Naive thymus-derived CD4-positive, alpha-beta T cell (primary cell): ENCODE measurements at regions not wholly inside any gene's neighbourhood (a gene's known extent, or its start where the extent isn't known, plus 50 kb on each side); places are given as distances from the start of the nearest gene placed in this dataset.
A peak's percentile ranks its signal among the peaks of the same experiment; 100 is the strongest.
"Not testable (repeated sequence)": the region's sequence is repeated elsewhere in the genome, so short reads cannot be mapped to it uniquely, and the experiment has no call there.

Experiments used
- ATAC-seq: fragments of 150-1000 bp; cut with Tn5 transposase; 2 replicates; pipeline ENCODE4 v1.10.0; 2021; ENCODE audit warnings: mild to moderate bottlenecking, moderate library complexity
- CTCF ChIA-PET: fragments of 350-600 bp; sonication (Branson Sonifier 250); formaldehyde crosslinking; loops from one replicate; lab custom pipeline; 2021; ENCODE audit warnings: antibody characterized with exemption; lab: Charles Lee
- POLR2A ChIA-PET: fragments of 350-600 bp; sonication (Branson Sonifier 250); formaldehyde crosslinking; loops from one replicate; lab custom pipeline; 2021; ENCODE audit warnings: antibody characterized with exemption, inconsistent platforms; lab: Charles Lee
- DNase-seq, 9 donors: peaks; one replicate each; pipeline versions ENCODE4 v3.0.0 to v3.0.0-alpha.2; 2020 to 2022; ENCODE audit warnings: mixed read lengths in 1 of 9
- H3K27ac ChIP-seq: one replicate; pipeline ENCODE4 v1.7.0; 2013; ENCODE audit warnings: mild to moderate bottlenecking, low read depth, low read length, moderate library complexity
- H3K27me3 ChIP-seq, 2 donors: one replicate each; pipeline ENCODE4 v1.7.0; 2013; ENCODE audit warnings: low read length in 2 of 2, mild to moderate bottlenecking in 2 of 2, moderate library complexity in 2 of 2; ENCODE audit not compliant: control insufficient read depth in 2 of 2, insufficient read depth in 2 of 2
- H3K36me3 ChIP-seq, 3 experiments: 1 replicate in 2 of 3; 2 replicates in 1 of 3; pipeline ENCODE4 v1.7.0; 2013; ENCODE audit warnings: low read length in 3 of 3, mild to moderate bottlenecking in 3 of 3, moderate library complexity in 1 of 3; ENCODE audit not compliant: insufficient read depth in 3 of 3, control insufficient read depth in 2 of 3
- H3K4me1 ChIP-seq, 2 donors: one replicate each; pipeline ENCODE4 v1.7.0; 2013; ENCODE audit warnings: low read length in 2 of 2, mild to moderate bottlenecking in 2 of 2, moderate library complexity in 1 of 2; ENCODE audit not compliant: control insufficient read depth in 2 of 2, insufficient read depth in 2 of 2
- H3K4me3 ChIP-seq: 2 replicates; pipeline ENCODE4 v1.7.0; 2013; ENCODE audit warnings: mild to moderate bottlenecking, low read length
- H3K9me3 ChIP-seq, 3 experiments: 1 replicate in 2 of 3; 2 replicates in 1 of 3; pipeline ENCODE4 v1.7.0; 2013; ENCODE audit warnings: low read length in 3 of 3; ENCODE audit not compliant: control insufficient read depth in 2 of 3
- H3K27ac Mint-ChIP-seq, 9 donors: one replicate each; pipeline ENCODE4 v1.8.0; 2020 to 2022; ENCODE audit warnings: mixed read lengths in 9 of 9, mild to moderate bottlenecking in 8 of 9, moderate library complexity in 5 of 9, inconsistent platforms in 2 of 9
- H3K27me3 Mint-ChIP-seq, 5 donors: one replicate each; pipeline ENCODE4 v1.8.0; 2021 to 2022; ENCODE audit warnings: mixed read lengths in 5 of 5, mild to moderate bottlenecking in 1 of 5
- H3K36me3 Mint-ChIP-seq, 5 donors: one replicate each; pipeline ENCODE4 v1.8.0; 2020 to 2022; ENCODE audit warnings: mixed read lengths in 5 of 5, mild to moderate bottlenecking in 3 of 5, inconsistent platforms in 1 of 5
- H3K4me1 Mint-ChIP-seq, 7 donors: one replicate each; pipeline ENCODE4 v1.8.0; 2020 to 2022; ENCODE audit warnings: mixed read lengths in 7 of 7, mild to moderate bottlenecking in 3 of 7, inconsistent platforms in 1 of 7
- H3K4me3 Mint-ChIP-seq, 10 donors: one replicate each; pipeline ENCODE4 v1.8.0; 2020 to 2022; ENCODE audit warnings: mild to moderate bottlenecking in 10 of 10, mixed read lengths in 10 of 10, moderate library complexity in 6 of 10, inconsistent platforms in 2 of 10
- H3K9me3 Mint-ChIP-seq, 11 donors: one replicate each; pipeline ENCODE4 v1.8.0; 2020 to 2022; ENCODE audit warnings: mixed read lengths in 11 of 11, mild to moderate bottlenecking in 4 of 11, inconsistent platforms in 1 of 11, moderate library complexity in 1 of 11
- intact Hi-C, 2 donors: fragments of 100-400 bp; cut with micrococcal nuclease; formaldehyde crosslinking; loops; one replicate each; pipeline ENCODE4 v1.15.1; 2023

- Histone ChIP-seq H3K4me1 (peaks cover 0 to 6% of the 10 kb centered on the region in 2 donors), H3K36me3 (no peaks in the 10 kb centered on the region), H3K4me3 (no peak overlapping the region), H3K27ac (no peak overlapping the region), H3K9me3 (no peaks in the 10 kb centered on the region), H3K27me3 (no peaks in the 10 kb centered on the region)
- ATAC-seq (no peak), DNase-seq (no peak)
- H3K9me3 Mint-ChIP-seq: peaks cover 0 to 43% (median 11%) of the 10 kb centered on the region in 11 donors
- intact Hi-C loops: no loop called here
- ChIA-PET CTCF (no interaction called here), POLR2A (interaction anchor here (0.9 kb wide), 1 partner anchor 12 kb away, joined by 3 read pairs; no protein-coding TSS in a partner anchor)
- peaks cover 0 to 1% (median 0%) of the 10 kb centered on the region in 5 donors for H3K36me3 Mint-ChIP-seq
- no peaks in the 10 kb centered on the region for H3K27me3 Mint-ChIP-seq
- H3K4me1 Mint-ChIP-seq: peaks cover 6 to 26% (median 15%) of the 10 kb centered on the region in 7 donors
- no peak overlapping the region for H3K4me3 Mint-ChIP-seq
- H3K27ac Mint-ChIP-seq: peak overlapping the region in 1 of 9 donors; percentile 70
Observed at GRCh38 chr14:39664646-39665045, 232.4 kb upstream of the FBXO33 start.

DNA sequence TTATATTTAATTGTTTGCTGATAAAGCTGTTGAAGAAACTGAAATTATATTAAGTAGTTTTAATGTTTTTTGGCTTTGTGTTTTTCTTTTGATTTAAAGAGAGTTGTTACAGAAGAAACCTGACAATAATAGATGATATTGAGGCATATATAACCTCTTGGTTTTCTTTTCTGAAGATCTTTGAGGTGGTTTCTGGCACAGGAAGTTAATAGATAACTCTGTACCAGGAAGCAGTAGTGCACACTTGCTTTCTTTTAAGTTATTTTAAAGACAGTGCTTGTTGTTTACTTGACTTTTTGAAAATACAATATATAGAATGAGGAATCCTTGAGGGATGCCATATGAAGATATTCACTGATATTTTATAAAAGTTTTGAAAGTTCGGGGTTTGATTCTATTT lies 209.0 kb upstream of the FBXO33 start:
- CTCF ChIA-PET: no interaction called here
- POLR2A ChIA-PET: interaction anchor here (0.5 kb wide), 1 partner anchor 30 kb away, joined by 3 read pairs; no protein-coding TSS in a partner anchor
- Histone ChIP-seq H3K27me3 (no peaks in the 10 kb centered on the region), H3K4me3 (no peak overlapping the region), H3K4me1 (peaks cover 0 to 4% of the 10 kb centered on the region in 2 donors), H3K36me3 (no peaks in the 10 kb centered on the region), H3K9me3 (no peaks in the 10 kb centered on the region), H3K27ac (no peak overlapping the region)
- ATAC-seq (peak; percentile 80), DNase-seq (peak in 5 of 9 donors; percentile 15 to 54 (median 19))
- Mint-ChIP-seq H3K4me1 (peaks cover 0 to 32% (median 18%) of the 10 kb centered on the region in 7 donors), H3K4me3 (peak overlapping the region in 8 of 10 donors; percentile 31 to 76 (median 66)), H3K27ac (peak overlapping the region; percentile 43 to 92 (median 82)), H3K36me3 (peaks cover 0 to 16% (median 7%) of the 10 kb centered on the region in 5 donors), H3K9me3 (peaks cover 12 to 67% (median 33%) of the 10 kb centered on the region in 11 donors), H3K27me3 (no peaks in the 10 kb centered on the region)
- intact Hi-C loops: loop anchor here in 1 of 2 donors (5.0 kb wide), 1 partner anchor 34 kb away; no protein-coding TSS in a partner anchor

DNA sequence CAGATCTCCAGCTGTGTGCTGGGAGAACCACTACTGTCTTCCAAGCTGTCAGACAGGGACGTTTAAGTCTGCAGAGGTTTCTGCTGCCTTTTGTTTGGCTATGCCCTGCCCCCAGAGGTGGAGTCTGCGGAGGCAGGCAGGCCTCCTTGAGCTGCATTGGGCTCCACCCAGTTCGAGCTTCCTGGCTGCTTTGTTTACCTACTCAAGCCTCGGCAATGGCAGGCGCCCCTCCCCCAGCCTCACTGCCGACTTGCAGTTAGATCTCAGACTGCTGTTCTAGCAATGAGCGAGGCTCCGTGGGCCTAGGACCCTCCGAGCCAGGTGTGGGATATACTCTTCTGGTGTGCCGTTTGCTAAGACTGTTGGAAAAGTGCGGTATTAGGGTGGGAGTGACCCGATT lies 206.8 kb upstream of the FBXO33 start:
- H3K9me3 ChIP-seq, H3K36me3 ChIP-seq, POLR2A ChIA-PET, H3K27me3 Mint-ChIP-seq, H3K27ac ChIP-seq, CTCF ChIA-PET, H3K4me3 Mint-ChIP-seq, intact Hi-C loops, H3K27me3 ChIP-seq, H3K4me1 ChIP-seq, H3K27ac Mint-ChIP-seq, H3K4me3 ChIP-seq, ATAC-seq, DNase-seq: not testable (repeated sequence)
- Mint-ChIP-seq H3K36me3 (peaks cover 0 to 17% (median 7%) of the 10 kb centered on the region in 5 donors), H3K9me3 (peaks cover 9 to 55% (median 27%) of the 10 kb centered on the region in 11 donors), H3K4me1 (peaks cover 0 to 32% (median 18%) of the 10 kb centered on the region in 7 donors)

DNA sequence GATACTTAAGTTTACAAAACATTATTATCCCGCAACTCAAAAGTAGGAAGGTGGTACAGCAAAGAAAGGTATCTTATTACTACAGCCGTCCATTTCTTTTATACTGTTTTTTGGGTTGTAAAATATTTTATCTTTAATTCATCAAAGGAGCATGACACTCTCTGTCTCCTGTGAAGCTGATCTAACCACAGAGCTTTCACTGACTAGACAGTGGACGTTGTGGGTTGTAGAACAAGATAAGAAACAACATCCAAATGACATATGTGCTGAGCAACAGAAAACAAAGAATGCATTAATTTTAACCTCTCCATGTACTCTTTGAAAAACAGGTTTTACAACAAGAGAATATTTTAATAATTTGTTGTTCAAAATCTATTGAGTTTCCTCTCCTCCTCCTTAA lies 195.9 kb upstream of the FBXO33 start:
- POLR2A ChIA-PET: no interaction called here
- Histone ChIP-seq H3K4me3 (no peak overlapping the region), H3K9me3 (no peaks in the 10 kb centered on the region), H3K4me1 (peaks cover 0 to 8% of the 10 kb centered on the region in 2 donors), H3K27ac (no peak overlapping the region), H3K36me3 (no peaks in the 10 kb centered on the region), H3K27me3 (no peaks in the 10 kb centered on the region)
- Mint-ChIP-seq H3K4me1 (peaks cover 0 to 15% (median 12%) of the 10 kb centered on the region in 7 donors), H3K27ac (peak overlapping the region in 2 of 9 donors; percentile 42 to 54), H3K9me3 (peaks cover 0 to 50% (median 19%) of the 10 kb centered on the region in 11 donors), H3K36me3 (peaks cover 0 to 8% (median 0%) of the 10 kb centered on the region in 5 donors), H3K4me3 (no peak overlapping the region), H3K27me3 (no peaks in the 10 kb centered on the region)
- peak; percentile 62 for ATAC-seq
- CTCF ChIA-PET: no interaction called here
- peak in 3 of 9 donors; percentile 10 to 31 (median 21) for DNase-seq
- intact Hi-C loops: no loop called here

GRCh38 chr14:39626589-39627576 lies 194.7 kb upstream of the FBXO33 start:
- H3K4me3 Mint-ChIP-seq: no peak overlapping the region
- CTCF ChIA-PET: no interaction called here
- peaks cover 0 to 8% of the 10 kb centered on the region in 2 donors for H3K4me1 ChIP-seq
- no peaks in the 10 kb centered on the region for H3K36me3 ChIP-seq
- ATAC-seq (no peak), DNase-seq (no peak)
- no peak overlapping the region for H3K27ac Mint-ChIP-seq
- no peaks in the 10 kb centered on the region for H3K27me3 ChIP-seq
- peaks cover 0 to 8% (median 0%) of the 10 kb centered on the region in 3 experiments for H3K9me3 ChIP-seq
- H3K27me3 Mint-ChIP-seq: no peaks in the 10 kb centered on the region
- POLR2A ChIA-PET: no interaction called here
- H3K9me3 Mint-ChIP-seq: peaks cover 7 to 59% (median 24%) of the 10 kb centered on the region in 11 donors
- H3K4me3 ChIP-seq: no peak overlapping the region
- H3K36me3 Mint-ChIP-seq: peaks cover 0 to 16% (median 3%) of the 10 kb centered on the region in 5 donors
- H3K4me1 Mint-ChIP-seq: peaks cover 0 to 21% (median 17%) of the 10 kb centered on the region in 7 donors
- H3K27ac ChIP-seq: no peak overlapping the region
- intact Hi-C loops: no loop called here

- Histone ChIP-seq H3K36me3 (no peaks in the 10 kb centered on the region), H3K9me3 (peaks cover 0 to 15% (median 0%) of the 10 kb centered on the region in 3 experiments), H3K4me3 (no peak overlapping the region), H3K4me1 (peaks cover 0 to 4% of the 10 kb centered on the region in 2 donors), H3K27me3 (no peaks in the 10 kb centered on the region), H3K27ac (no peak overlapping the region)
- peaks cover 0 to 16% (median 3%) of the 10 kb centered on the region in 5 donors for H3K36me3 Mint-ChIP-seq
- DNase-seq (no peak), ATAC-seq (no peak)
- H3K9me3 Mint-ChIP-seq: peaks cover 7 to 81% (median 30%) of the 10 kb centered on the region in 11 donors
- intact Hi-C loops: no loop called here
- H3K27ac Mint-ChIP-seq: peak overlapping the region in 1 of 9 donors; percentile 14
- POLR2A ChIA-PET: no interaction called here
- no peaks in the 10 kb centered on the region for H3K27me3 Mint-ChIP-seq
- CTCF ChIA-PET: interaction anchor here (0.6 kb wide), 1 partner anchor 1874 kb away, joined by 4 read pairs; no protein-coding TSS in a partner anchor
- H3K4me1 Mint-ChIP-seq: peaks cover 0 to 23% (median 15%) of the 10 kb centered on the region in 7 donors
- H3K4me3 Mint-ChIP-seq: peak overlapping the region in 1 of 10 donors; percentile 15
Observed at GRCh38 chr14:39621678-39622077, 189.4 kb upstream of the FBXO33 start.
